Stomach (tissue), 8 donors: ENCODE measurements at regions not wholly inside any gene's neighbourhood (a gene's known extent, or its start where the extent isn't known, plus 50 kb on each side); places are given as distances from the start of the nearest gene placed in this dataset.

Source experiments
- DNase-seq, 2 donors: peaks; one replicate each; pipeline versions ENCODE4 v3.0.0 to v3.0.0-alpha.2; 2013 to 2019
- H3K27ac ChIP-seq, 5 donors: fragments of 200-600 bp in 4 of 5; sonication (generic) in 4 of 5; one replicate each; pipeline ENCODE4 v1.5.1; 2013 to 2019; ENCODE audit warnings: mild to moderate bottlenecking in 1 of 5, moderate library complexity in 1 of 5
- H3K27me3 ChIP-seq, 3 donors: fragments of 200-600 bp; sonication (generic); one replicate each; pipeline ENCODE4 v1.5.1; 2017 to 2019; ENCODE audit warnings: mixed run types in 1 of 3
- H3K36me3 ChIP-seq, 4 donors: fragments of 200-600 bp; sonication (generic); 1 replicate in 3 of 4; 2 replicates in 1 of 4; pipeline ENCODE4 v1.5.1; 2016 to 2019
- H3K4me1 ChIP-seq, 4 donors: fragments of 200-600 bp; sonication (generic); one replicate each; pipeline ENCODE4 v1.5.1; 2016 to 2019
- H3K4me3 ChIP-seq, 4 donors: fragments of 200-600 bp; sonication (generic) in 3 of 4; one replicate each; pipeline ENCODE4 v1.5.1; 2016 to 2019; ENCODE audit warnings: mild to moderate bottlenecking in 1 of 4
- H3K9me3 ChIP-seq, 4 donors: fragments of 200-600 bp; sonication (generic); one replicate each; pipeline ENCODE4 v1.5.1; 2016 to 2019
- EP300 ChIP-seq: sonication (generic); formaldehyde crosslinking; IDR thresholded peaks from one replicate; pipeline ENCODE4 v1.6.1; 2017; ENCODE audit warnings: antibody characterized with exemption
- POLR2A ChIP-seq, 4 donors: fragments of 450-650 bp; IDR thresholded peaks; one replicate each; pipeline ENCODE4 v1.6.1; 2016; ENCODE audit warnings: antibody characterized with exemption in 4 of 4, control low read depth in 2 of 4, mild to moderate bottlenecking in 1 of 4, moderate library complexity in 1 of 4
- POLR2AphosphoS5 ChIP-seq, 3 donors: sonication (generic); formaldehyde crosslinking; IDR thresholded peaks; one replicate each; pipeline ENCODE4 v1.6.1; 2016; ENCODE audit warnings: antibody characterized with exemption in 3 of 3
- WGBS, 5 donors: extraction: QIAGEN DNeasy Blood & Tissue Kit in 3 of 5; methylation state at CpG; one replicate each; pipeline versions ENCODE4 v1.1.5 to v1.1.7; 2013 to 2018; 5-methylcytosine and 5-hydroxymethylcytosine counted together
- intact Hi-C: fragments of 100-400 bp; cut with DNase I; formaldehyde crosslinking; loops from one replicate; pipeline ENCODE4 v1.15.1; 2023; ENCODE audit warnings: low total_unique reads
- TF ChIP-seq, protein P1 (sequence below), 7 experiments: fragments of 450-650 bp in 4 of 7; fragments of 200-600 bp in 3 of 7; sonication (generic) in 3 of 7; IDR thresholded peaks; one replicate each; pipeline ENCODE4 v1.5.1; 2016 to 2019; ENCODE audit warnings: antibody characterized with exemption in 7 of 7, control low read depth in 2 of 7, mild to moderate bottlenecking in 1 of 7
- donor health status: healthy with polysubstance abuse.
- donor health status: Bipolar disorder and iron deficiency.
- donor health status: healthy.

DNA sequence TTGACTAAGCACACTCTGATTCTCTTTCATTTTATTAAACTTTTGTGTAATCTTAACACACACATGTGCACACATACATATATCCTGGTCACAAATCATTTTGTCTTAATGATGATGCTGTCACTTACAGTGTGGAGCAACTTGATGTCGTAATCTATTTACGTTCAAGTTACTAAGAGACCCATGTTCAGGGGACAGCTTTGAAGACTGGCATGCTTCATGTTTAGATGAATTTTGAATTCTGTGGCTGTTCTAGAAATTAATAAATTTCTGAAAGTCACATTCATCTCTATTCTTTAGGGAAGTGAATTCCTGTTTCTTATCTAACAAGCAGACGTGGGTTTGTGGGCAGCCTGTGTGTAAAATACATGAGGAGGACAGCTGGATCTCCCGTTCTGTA lies 1637.8 kb downstream of the PLA2G4A start:
- Histone ChIP-seq H3K4me1 (no peaks in the 10 kb centered on the region), H3K27me3 (no peaks in the 10 kb centered on the region), H3K27ac (no peak overlapping the region), H3K4me3 (no peak overlapping the region), H3K36me3 (no peaks in the 10 kb centered on the region), H3K9me3 (no peaks in the 10 kb centered on the region)
- 47 to 81% (median 70%) methylated on average over 4 of the region's 4 CpGs for WGBS, 5 donors
- no peak for TF ChIP-seq POLR2A (IDR thresholded peaks at IDR 0.05)
- TF ChIP-seq, protein P1, sequence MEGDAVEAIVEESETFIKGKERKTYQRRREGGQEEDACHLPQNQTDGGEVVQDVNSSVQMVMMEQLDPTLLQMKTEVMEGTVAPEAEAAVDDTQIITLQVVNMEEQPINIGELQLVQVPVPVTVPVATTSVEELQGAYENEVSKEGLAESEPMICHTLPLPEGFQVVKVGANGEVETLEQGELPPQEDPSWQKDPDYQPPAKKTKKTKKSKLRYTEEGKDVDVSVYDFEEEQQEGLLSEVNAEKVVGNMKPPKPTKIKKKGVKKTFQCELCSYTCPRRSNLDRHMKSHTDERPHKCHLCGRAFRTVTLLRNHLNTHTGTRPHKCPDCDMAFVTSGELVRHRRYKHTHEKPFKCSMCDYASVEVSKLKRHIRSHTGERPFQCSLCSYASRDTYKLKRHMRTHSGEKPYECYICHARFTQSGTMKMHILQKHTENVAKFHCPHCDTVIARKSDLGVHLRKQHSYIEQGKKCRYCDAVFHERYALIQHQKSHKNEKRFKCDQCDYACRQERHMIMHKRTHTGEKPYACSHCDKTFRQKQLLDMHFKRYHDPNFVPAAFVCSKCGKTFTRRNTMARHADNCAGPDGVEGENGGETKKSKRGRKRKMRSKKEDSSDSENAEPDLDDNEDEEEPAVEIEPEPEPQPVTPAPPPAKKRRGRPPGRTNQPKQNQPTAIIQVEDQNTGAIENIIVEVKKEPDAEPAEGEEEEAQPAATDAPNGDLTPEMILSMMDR (IDR thresholded peaks at IDR 0.05) = no peak
- no peak for TF ChIP-seq POLR2AphosphoS5 (IDR thresholded peaks at IDR 0.05)
- TF ChIP-seq EP300 = no peak
- intact Hi-C loops = no loop called here
- DNase-seq = no peak

DNA sequence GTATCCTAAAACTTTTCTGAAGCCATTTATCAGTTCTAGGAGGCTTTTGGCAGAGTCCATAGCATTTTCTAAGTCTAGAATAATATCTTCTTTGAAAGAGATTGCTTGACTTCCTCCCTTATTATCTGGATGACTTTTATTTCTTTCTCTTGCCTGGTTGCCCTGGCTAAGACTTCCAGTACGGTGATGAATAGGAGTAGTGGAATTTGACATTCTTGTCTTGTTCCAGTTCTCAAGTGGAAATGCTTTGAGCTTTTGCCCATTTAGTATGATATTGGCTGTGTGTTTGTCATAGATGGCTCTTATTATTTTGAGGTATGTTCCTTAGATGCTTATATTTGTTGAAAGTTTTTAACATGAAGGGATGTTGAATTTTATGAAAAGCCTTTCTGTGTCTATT lies 1647.9 kb downstream of the PLA2G4A start:
- H3K36me3 ChIP-seq = no peaks in the 10 kb centered on the region
- H3K9me3 ChIP-seq = peaks cover 0 to 4% (median 0%) of the 10 kb centered on the region in 4 donors
- TF ChIP-seq POLR2A (IDR thresholded peaks at IDR 0.05) (no peak), EP300 (no peak), POLR2AphosphoS5 (IDR thresholded peaks at IDR 0.05) (no peak)
- TF ChIP-seq, protein P1 (IDR thresholded peaks at IDR 0.05) = no peak
- no peaks in the 10 kb centered on the region for H3K27me3 ChIP-seq
- no peaks in the 10 kb centered on the region for H3K4me1 ChIP-seq
- no peak overlapping the region for H3K27ac ChIP-seq
- DNase-seq = no peak
- intact Hi-C loops = no loop called here
- no peak overlapping the region for H3K4me3 ChIP-seq
- WGBS, 5 donors = 75 to 91% (median 88%) methylated on average over 1 of the region's 1 CpG

DNA sequence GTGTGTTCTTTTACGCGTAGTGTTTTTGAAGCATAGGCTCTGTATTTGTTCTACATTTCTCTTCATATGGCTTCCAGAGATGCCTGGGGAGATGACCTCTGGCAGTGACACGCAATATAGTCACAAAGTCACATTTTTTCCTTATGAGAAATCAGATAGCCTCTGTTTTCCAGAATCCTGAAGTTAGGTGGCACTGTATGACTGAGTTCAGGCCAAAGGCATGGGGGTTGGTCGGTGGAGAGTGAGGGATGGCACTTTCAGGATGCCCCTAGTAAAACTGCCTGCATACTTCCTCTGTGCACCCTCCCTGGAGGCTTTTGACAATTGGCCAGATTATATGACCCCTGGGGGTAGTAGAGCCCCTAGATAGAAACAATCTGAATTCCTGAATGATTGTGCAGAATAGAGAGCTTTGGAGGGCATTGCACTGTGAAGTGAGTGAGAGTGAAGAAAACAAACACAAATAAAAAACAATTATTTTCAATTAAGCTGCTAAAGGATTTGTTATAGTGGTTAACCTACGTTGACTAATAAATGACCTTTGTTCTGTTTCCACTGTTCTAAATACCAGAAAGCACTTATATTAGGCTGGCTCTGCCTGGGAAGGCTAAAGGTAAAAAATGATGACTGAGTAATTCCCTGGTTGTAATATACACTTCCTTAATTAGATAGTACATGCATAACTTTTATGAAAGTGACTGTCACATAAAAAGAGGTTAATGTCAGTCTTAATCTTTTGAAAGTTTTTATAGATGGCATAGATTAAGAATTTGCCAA lies 1660.8 kb downstream of the PLA2G4A start:
- peaks cover 0 to 3% (median 0%) of the 10 kb centered on the region in 4 donors for H3K9me3 ChIP-seq
- intact Hi-C loops = no loop called here
- H3K36me3 ChIP-seq = no peaks in the 10 kb centered on the region
- no peaks in the 10 kb centered on the region for H3K27me3 ChIP-seq
- no peaks in the 10 kb centered on the region for H3K4me1 ChIP-seq
- no peak overlapping the region for H3K4me3 ChIP-seq
- H3K27ac ChIP-seq = no peak overlapping the region
- TF ChIP-seq, protein P1 (IDR thresholded peaks at IDR 0.05) = no peak
- TF ChIP-seq EP300 (no peak), POLR2AphosphoS5 (IDR thresholded peaks at IDR 0.05) (no peak), POLR2A (IDR thresholded peaks at IDR 0.05) (no peak)
- no peak for DNase-seq
- WGBS, 5 donors = 44 to 77% (median 54%) methylated on average over 5 of the region's 5 CpGs

DNA sequence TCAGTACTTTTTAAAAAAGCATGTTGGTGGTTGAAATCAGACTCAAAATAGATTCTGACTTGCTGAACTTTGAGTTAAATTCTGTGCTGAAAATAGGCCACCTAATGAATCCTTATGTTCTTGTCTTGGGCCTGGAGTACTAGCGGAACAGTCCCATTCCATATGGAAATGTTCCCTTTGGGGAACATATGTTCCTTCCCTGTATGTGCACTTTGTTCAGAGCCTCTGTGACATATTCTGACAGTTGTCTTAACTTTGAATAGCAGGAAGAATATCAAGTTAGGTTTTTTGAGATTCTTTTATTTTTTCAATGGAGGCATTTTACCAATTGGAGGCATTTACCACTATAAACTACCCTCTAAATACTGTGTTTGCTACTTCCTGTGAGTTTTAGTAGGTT lies 1667.8 kb downstream of the PLA2G4A start:
- Histone ChIP-seq H3K36me3 (no peaks in the 10 kb centered on the region), H3K27me3 (no peaks in the 10 kb centered on the region), H3K9me3 (peaks cover 0 to 25% (median 9%) of the 10 kb centered on the region in 4 donors), H3K4me3 (no peak overlapping the region), H3K4me1 (no peaks in the 10 kb centered on the region), H3K27ac (no peak overlapping the region)
- WGBS, 5 donors = 93 to 100% (median 98%) methylated on average over 1 of the region's 1 CpG
- no peak for DNase-seq
- intact Hi-C loops = no loop called here
- TF ChIP-seq POLR2AphosphoS5 (IDR thresholded peaks at IDR 0.05) = no peak
- no peak for TF ChIP-seq POLR2A (IDR thresholded peaks at IDR 0.05)
- no peak for TF ChIP-seq EP300
- TF ChIP-seq, protein P1 (IDR thresholded peaks at IDR 0.05) = no peak
